Caco-2 (cell line): ENCODE measurements at regions not wholly inside any gene's neighbourhood (a gene's known extent, or its start where the extent isn't known, plus 50 kb on each side); places are given as distances from the start of the nearest gene placed in this dataset.

ENCODE experiments used
- BruUV-seq: library from RNA; stranded (reverse); fragments of 400-500 nt; replicated peaks from 2 replicates; lab custom pipeline; 2021; lab: Mats Ljungman, UMichigan
- CTCF ChIA-PET: fragments of 300-600 bp; sonication (Branson Sonifier 250); formaldehyde crosslinking; loops from one replicate; lab custom pipeline; 2022; ENCODE audit warnings: antibody characterized with exemption; lab: Charles Lee
- POLR2A ChIA-PET: fragments of 300-600 bp; sonication (Branson Sonifier 250); formaldehyde crosslinking; loops from one replicate; lab custom pipeline; 2022; ENCODE audit warnings: antibody characterized with exemption; lab: Charles Lee
- DNase-seq, 2 experiments: peaks; one replicate each; pipeline versions ENCODE4 v3.0.0 to v3.0.0-alpha.2; 2020 to 2022
- H3K27me3 ChIP-seq: replicated peaks from 2 replicates; pipeline ENCODE4 v1.6.0; 2011; ENCODE audit warnings: low read length; ENCODE audit not compliant: control insufficient read depth, insufficient read depth
- H3K36me3 ChIP-seq: 2 replicates; pipeline ENCODE4 v1.5.1; 2011; ENCODE audit warnings: low read length; ENCODE audit not compliant: control insufficient read depth, insufficient read depth
- H3K4me1 ChIP-seq: fragments of 250-450 bp; sonication (Bioruptor Pico); 2 replicates; pipeline ENCODE4 v1.5.1; 2020; ENCODE audit warnings: mild to moderate bottlenecking
- H3K4me3 ChIP-seq: 2 replicates; pipeline ENCODE4 v1.5.1; 2011; ENCODE audit warnings: low read depth, mild to moderate bottlenecking, control low read depth, low read length
- H3K9me3 ChIP-seq: fragments of 250-450 bp; sonication (Bioruptor Pico); 2 replicates; pipeline ENCODE4 v1.5.1; 2020; ENCODE audit warnings: mild to moderate bottlenecking, moderate library complexity
- H3K27ac Mint-ChIP-seq: one replicate; pipeline ENCODE4 v1.8.0; 2022; ENCODE audit warnings: mixed read lengths; ENCODE audit not compliant: unreplicated experiment
- H3K27me3 Mint-ChIP-seq: one replicate; pipeline ENCODE4 v1.8.0; 2022; ENCODE audit warnings: mixed read lengths; ENCODE audit not compliant: insufficient read depth, unreplicated experiment
- H3K36me3 Mint-ChIP-seq: one replicate; pipeline ENCODE4 v1.8.0; 2022; ENCODE audit warnings: mild to moderate bottlenecking, mixed read lengths; ENCODE audit not compliant: insufficient read depth, unreplicated experiment
- H3K4me1 Mint-ChIP-seq: one replicate; pipeline ENCODE4 v1.8.0; 2022; ENCODE audit warnings: low read depth, mixed read lengths; ENCODE audit not compliant: unreplicated experiment
- H3K4me3 Mint-ChIP-seq: one replicate; pipeline ENCODE4 v1.8.0; 2022; ENCODE audit warnings: mild to moderate bottlenecking, moderate library complexity, mixed read lengths; ENCODE audit not compliant: unreplicated experiment
- H3K9me3 Mint-ChIP-seq: one replicate; pipeline ENCODE4 v1.8.0; 2022; ENCODE audit warnings: mixed read lengths; ENCODE audit not compliant: unreplicated experiment
- CTCF ChIP-seq, 2 experiments: fragments of 200-600 bp in 1 of 2; IDR thresholded peaks; 1 replicate in 1 of 2; 2 replicates in 1 of 2; pipeline versions ENCODE4 v1.5.1 to v1.8.0; 2011 to 2022; ENCODE audit warnings: antibody characterized with exemption in 1 of 2, control low read depth in 1 of 2, inconsistent platforms in 1 of 2, low read depth in 1 of 2, low read length in 1 of 2, mild to moderate bottlenecking in 1 of 2, moderate library complexity in 1 of 2; ENCODE audit not compliant: insufficient read depth in 1 of 2, severe bottlenecking in 1 of 2, unreplicated experiment in 1 of 2
- intact Hi-C: fragments of 100-400 bp; cut with micrococcal nuclease; formaldehyde crosslinking; loops from one replicate; pipeline ENCODE4 v1.10.0; 2022; ENCODE audit not compliant: unreplicated experiment

GRCh38 chr7:50952544-50952943 lies 169.8 kb upstream of the GRB10 start:
- H3K27me3 ChIP-seq: no peaks in the 10 kb centered on the region
- no peak overlapping the region for H3K4me3 ChIP-seq
- Mint-ChIP-seq H3K4me1 (peaks cover 11% of the 10 kb centered on the region), H3K4me3 (no peak overlapping the region), H3K27me3 (no peaks in the 10 kb centered on the region), H3K9me3 (peaks cover 32% of the 10 kb centered on the region), H3K27ac (no peak overlapping the region), H3K36me3 (peaks cover 5% of the 10 kb centered on the region)
- peaks cover 10% of the 10 kb centered on the region for H3K4me1 ChIP-seq
- DNase-seq: no peak
- peaks cover 10% of the 10 kb centered on the region; the same call in 1 of the 2 replicates for H3K9me3 ChIP-seq
- no peaks in the 10 kb centered on the region for H3K36me3 ChIP-seq
- no TSS peak for BruUV-seq
- intact Hi-C loops: no loop called here
- TF ChIP-seq CTCF (IDR thresholded peaks at IDR 0.05; ENCODE audit: insufficient read depth in 1 of 2, low read depth in 1 of 2, low read length in 1 of 2, severe bottlenecking in 1 of 2, unreplicated experiment in 1 of 2): no peak
- POLR2A ChIA-PET: no interaction called here
- CTCF ChIA-PET: no interaction called here

GRCh38 chr7:50952120-50952519 lies 169.4 kb upstream of the GRB10 start:
- H3K36me3 ChIP-seq: no peaks in the 10 kb centered on the region
- peaks cover 10% of the 10 kb centered on the region; the same call in 1 of the 2 replicates for H3K9me3 ChIP-seq
- no peak overlapping the region for H3K4me3 ChIP-seq
- ChIA-PET POLR2A (no interaction called here), CTCF (no interaction called here)
- H3K4me3 Mint-ChIP-seq: no peak overlapping the region
- peaks cover 5% of the 10 kb centered on the region for H3K36me3 Mint-ChIP-seq
- H3K4me1 Mint-ChIP-seq: peaks cover 7% of the 10 kb centered on the region
- peaks cover 32% of the 10 kb centered on the region for H3K9me3 Mint-ChIP-seq
- H3K27ac Mint-ChIP-seq: no peak overlapping the region
- DNase-seq: no peak
- BruUV-seq: no TSS peak
- peaks cover 6% of the 10 kb centered on the region for H3K4me1 ChIP-seq
- no peaks in the 10 kb centered on the region for H3K27me3 ChIP-seq
- TF ChIP-seq CTCF (IDR thresholded peaks at IDR 0.05; ENCODE audit: insufficient read depth in 1 of 2, low read depth in 1 of 2, low read length in 1 of 2, severe bottlenecking in 1 of 2, unreplicated experiment in 1 of 2): no peak
- intact Hi-C loops: no loop called here
- H3K27me3 Mint-ChIP-seq: no peaks in the 10 kb centered on the region

GRCh38 chr7:50943482-50943881 lies 160.8 kb upstream of the GRB10 start:
- no TSS peak for BruUV-seq
- Histone ChIP-seq H3K9me3 (peaks cover 8% of the 10 kb centered on the region; the same call in 1 of the 2 replicates), H3K27me3 (no peaks in the 10 kb centered on the region), H3K4me3 (no peak overlapping the region), H3K4me1 (no peaks in the 10 kb centered on the region), H3K36me3 (no peaks in the 10 kb centered on the region)
- Mint-ChIP-seq H3K27me3 (no peaks in the 10 kb centered on the region), H3K4me3 (no peak overlapping the region), H3K36me3 (peaks cover 5% of the 10 kb centered on the region), H3K27ac (no peak overlapping the region), H3K4me1 (peaks cover 10% of the 10 kb centered on the region), H3K9me3 (peaks cover 7% of the 10 kb centered on the region)
- ChIA-PET POLR2A (no interaction called here), CTCF (no interaction called here)
- no peak for DNase-seq
- intact Hi-C loops: no loop called here
- TF ChIP-seq CTCF (IDR thresholded peaks at IDR 0.05; ENCODE audit: insufficient read depth in 1 of 2, low read depth in 1 of 2, low read length in 1 of 2, severe bottlenecking in 1 of 2, unreplicated experiment in 1 of 2): no peak
